Suppressor macrophage treated with lipopolysaccharide for 4 hours (primary cell): ENCODE measurements at regions not wholly inside any gene's neighbourhood (a gene's known extent, or its start where the extent isn't known, plus 50 kb on each side); places are given as distances from the start of the nearest gene placed in this dataset.
"Not testable (repeated sequence)": the region's sequence is repeated elsewhere in the genome, so short reads cannot be mapped to it uniquely, and the experiment has no call there.

Source experiments
- DNase-seq: peaks from one replicate; pipeline ENCODE4 v3.0.0-alpha.2; 2020

GRCh38 chr6:9131616-9132015 is 696.3 kb upstream of the SLC35B3 start:
- DNase-seq, result no peak

GRCh38 chr6:9131201-9131600 is 695.9 kb upstream of the SLC35B3 start:
- DNase-seq, result no peak

GRCh38 chr6:9128970-9129369 is 693.6 kb upstream of the SLC35B3 start:
- DNase-seq, result no peak

- DNase-seq, result no peak
These were observed 691.7 kb upstream of the SLC35B3 start for GRCh38 chr6:9126878-9127560.

- DNase-seq, result not testable (repeated sequence)
These were observed 690.7 kb upstream of the SLC35B3 start for GRCh38 chr6:9126034-9126433.

GRCh38 chr6:9121549-9121948 is 686.2 kb upstream of the SLC35B3 start:
- DNase-seq, result no peak

- no peak for DNase-seq
These were observed 680.7 kb upstream of the SLC35B3 start for GRCh38 chr6:9116026-9116425.

GRCh38 chr6:9112544-9112943 is 677.2 kb upstream of the SLC35B3 start:
- DNase-seq, result no peak

GRCh38 chr6:9103876-9104521 is 668.7 kb upstream of the SLC35B3 start:
- DNase-seq, result no peak

- DNase-seq, result no peak
These were observed 666.6 kb upstream of the SLC35B3 start for GRCh38 chr6:9101920-9102319.

GRCh38 chr6:9100869-9101580 is 665.7 kb upstream of the SLC35B3 start:
- no peak for DNase-seq

- DNase-seq, result no peak
These were observed 660.4 kb upstream of the SLC35B3 start for GRCh38 chr6:9095729-9096128.

GRCh38 chr6:9095137-9095536 is 659.8 kb upstream of the SLC35B3 start:
- no peak for DNase-seq

- no peak for DNase-seq
These were observed 654.4 kb upstream of the SLC35B3 start for GRCh38 chr6:9089724-9090123.

GRCh38 chr6:9087470-9087869 is 652.1 kb upstream of the SLC35B3 start:
- no peak for DNase-seq

- DNase-seq, result no peak
These were observed 651.0 kb upstream of the SLC35B3 start for GRCh38 chr6:9086331-9086730.

- no peak for DNase-seq
These were observed 650.3 kb upstream of the SLC35B3 start for GRCh38 chr6:9085709-9086070.

- no peak for DNase-seq
These were observed 649.8 kb upstream of the SLC35B3 start for GRCh38 chr6:9085054-9085708.

GRCh38 chr6:9083108-9083507 is 647.8 kb upstream of the SLC35B3 start:
- no peak for DNase-seq

- no peak for DNase-seq
These were observed 631.4 kb upstream of the SLC35B3 start for GRCh38 chr6:9066726-9067125.

- DNase-seq, result no peak
These were observed 628.8 kb upstream of the SLC35B3 start for GRCh38 chr6:9064156-9064555.

- DNase-seq, result no peak
These were observed 627.3 kb upstream of the SLC35B3 start for GRCh38 chr6:9062596-9062995.

- DNase-seq, result no peak
These were observed 622.6 kb upstream of the SLC35B3 start for GRCh38 chr6:9057937-9058336.

GRCh38 chr6:9056556-9056955 is 621.2 kb upstream of the SLC35B3 start:
- no peak for DNase-seq
